NCI-H2196 (cell line): ENCODE measurements at regions not wholly inside any gene's neighbourhood (a gene's known extent, or its start where the extent isn't known, plus 50 kb on each side); places are given as distances from the start of the nearest gene placed in this dataset.
A peak's percentile ranks its signal among the peaks of the same experiment; 100 is the strongest.

Experiments used
- DNase-seq: peaks from one replicate; lab custom pipeline; 2025; ENCODE audit not compliant: unreplicated experiment; lab: John Stamatoyannopoulos, UW

DNA sequence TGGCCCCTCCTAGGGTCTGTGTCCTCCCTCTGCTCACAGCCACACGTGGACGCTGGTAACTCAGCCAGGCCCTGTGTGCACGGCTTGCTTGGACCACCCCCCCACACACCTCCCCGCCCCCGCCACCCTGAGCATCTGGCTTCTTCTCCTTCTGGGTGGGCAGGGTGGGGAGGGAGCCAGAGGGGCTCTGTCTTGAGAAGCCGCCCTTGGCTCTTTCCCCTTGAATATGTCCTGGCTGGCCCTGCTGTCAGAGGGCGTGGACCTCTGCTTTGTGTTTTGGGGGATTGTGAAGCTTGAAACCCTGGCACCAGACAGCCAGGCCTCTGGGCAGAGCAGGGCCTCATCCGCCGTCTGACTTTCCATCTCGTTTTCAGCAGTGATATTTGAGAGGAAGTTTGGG lies 72.1 kb downstream of the GLI2 start:
- no peak for DNase-seq

DNA sequence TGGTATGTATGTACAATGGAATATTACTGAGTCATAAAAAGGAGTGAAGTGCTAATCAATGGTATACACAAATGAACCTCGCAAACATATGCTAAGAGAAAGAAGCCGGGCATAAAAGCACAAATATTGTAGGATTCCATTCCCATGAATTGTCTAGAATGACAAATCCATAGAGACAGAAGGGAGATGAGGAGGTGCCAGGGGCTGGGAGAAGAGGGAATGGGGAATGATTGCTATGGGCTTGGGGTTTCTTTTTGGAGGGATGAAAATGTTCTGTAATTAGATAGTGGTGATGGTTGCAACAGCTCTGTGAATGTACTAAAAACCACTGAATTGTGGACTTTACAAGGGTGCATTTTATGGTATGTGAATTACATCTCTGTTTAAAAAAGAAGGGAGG lies 73.5 kb downstream of the GLI2 start:
- no peak for DNase-seq

DNA sequence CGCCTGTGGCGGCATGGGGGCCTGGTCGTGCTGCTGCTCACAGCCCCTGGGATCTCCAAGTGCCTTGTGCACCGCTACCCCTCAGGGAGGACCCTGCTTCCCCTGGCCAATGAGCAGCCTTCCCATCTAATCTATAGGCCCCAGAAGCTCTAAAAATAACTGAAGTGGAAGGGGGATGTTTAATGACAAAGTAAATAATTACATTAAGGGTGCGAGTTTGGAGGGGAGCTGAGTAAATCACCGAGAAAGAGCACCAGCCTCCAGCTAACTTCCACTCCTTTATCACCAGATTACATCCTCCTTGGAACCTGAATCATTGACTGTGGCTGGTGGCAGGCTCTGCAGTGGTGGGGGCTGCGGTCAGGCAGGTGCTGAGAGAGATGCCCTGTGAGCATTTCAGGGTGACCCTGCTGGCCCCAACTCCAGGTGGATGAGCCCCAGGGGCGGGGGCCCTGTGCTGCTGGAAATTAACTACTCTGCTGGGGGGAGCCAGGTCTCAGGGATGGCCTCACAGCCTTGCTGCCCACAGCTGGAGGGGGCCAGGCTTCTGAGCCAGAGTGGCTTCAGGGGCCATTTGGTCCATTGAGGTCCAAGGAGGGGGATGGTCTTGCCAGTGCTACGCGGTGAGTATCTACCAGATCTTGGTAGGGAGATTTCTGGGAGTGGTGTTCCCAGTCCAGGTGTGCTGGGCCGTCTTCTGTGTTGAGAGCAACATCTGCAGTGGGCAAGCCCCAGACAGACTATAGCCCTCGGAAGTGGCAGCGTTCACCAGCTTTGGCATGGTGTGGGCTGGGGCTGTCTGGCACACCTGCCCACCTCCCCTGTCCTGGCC lies 74.2 kb downstream of the GLI2 start:
- DNase-seq, result no peak

DNA sequence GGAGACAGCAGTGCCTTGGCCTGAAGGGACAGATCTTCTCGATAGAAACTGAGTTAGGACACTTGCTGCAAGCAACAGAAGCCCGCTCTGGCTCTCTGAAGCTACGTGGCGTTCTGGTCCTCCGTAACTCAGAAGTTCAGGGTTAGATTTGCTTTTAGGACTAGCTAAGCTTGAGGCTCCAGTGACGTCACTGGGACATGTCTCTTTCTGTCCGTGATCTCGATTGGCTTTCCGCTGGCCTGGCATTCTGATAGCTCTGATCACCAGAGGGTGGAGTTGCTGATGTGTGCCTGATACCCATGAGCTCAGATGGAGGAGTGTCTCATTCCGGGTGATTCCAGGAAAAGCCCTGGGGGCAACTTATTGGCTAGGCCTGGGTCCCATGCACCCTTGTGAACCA lies 75.0 kb downstream of the GLI2 start:
- no peak for DNase-seq

DNA sequence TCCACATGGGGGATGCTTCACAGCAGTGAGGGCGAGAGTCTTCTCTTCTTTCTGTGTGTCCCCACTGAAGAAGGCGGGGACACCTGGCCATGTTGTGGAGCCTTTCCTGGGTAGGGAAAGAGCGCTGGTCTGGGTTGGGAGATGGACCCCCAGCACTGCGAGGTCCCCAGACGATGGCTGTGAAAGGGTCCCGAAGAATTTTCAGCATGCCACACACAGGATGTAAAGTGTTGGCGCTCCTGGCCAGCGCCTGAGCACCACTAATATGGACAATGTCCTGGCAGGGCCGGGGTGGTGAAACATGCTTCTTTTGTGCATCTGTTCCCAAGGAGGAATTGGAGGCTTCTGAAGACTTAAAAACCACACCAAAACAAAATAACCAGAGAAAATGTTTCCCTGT lies 77.2 kb downstream of the GLI2 start:
- no peak for DNase-seq

DNA sequence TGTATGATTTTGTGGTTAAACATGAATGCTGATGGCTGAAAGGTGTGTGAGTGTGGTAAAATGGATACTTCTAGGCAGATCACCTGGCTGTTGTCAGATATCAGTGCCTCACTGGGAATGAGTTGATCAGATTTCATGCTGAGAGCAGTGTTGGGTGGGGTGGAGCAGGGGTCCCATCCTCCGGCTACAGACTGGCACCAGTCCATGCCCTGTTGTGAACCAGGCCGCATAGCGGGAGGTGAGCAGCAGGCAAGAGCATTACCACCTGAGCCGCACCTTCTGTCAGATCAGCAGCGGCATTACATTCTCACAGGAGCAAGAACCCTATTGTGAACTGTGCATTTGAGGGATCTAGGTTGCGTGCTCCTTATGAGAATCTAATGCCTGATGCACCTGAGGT lies 78.7 kb downstream of the GLI2 start:
- no peak for DNase-seq

DNA sequence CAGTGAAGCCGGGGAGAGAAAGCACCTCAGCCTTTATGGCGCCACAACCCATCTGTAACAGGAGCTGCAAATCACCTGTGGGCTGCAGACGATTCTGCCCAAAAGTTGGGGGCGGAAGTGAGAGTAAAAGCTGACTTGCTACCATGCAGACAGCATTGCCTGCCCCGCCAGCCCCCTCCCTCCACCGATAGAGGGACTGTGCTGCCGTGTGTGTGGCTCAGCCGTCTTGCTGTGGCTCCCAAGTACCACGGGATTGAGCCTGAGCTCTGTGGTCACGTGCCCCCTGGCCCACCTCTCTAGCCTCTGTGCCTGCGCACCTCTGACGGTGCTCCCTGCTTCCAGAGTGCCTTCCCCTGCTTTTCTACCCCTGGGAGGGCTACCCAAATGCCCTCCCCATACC lies 79.6 kb downstream of the GLI2 start:
- no peak for DNase-seq

DNA sequence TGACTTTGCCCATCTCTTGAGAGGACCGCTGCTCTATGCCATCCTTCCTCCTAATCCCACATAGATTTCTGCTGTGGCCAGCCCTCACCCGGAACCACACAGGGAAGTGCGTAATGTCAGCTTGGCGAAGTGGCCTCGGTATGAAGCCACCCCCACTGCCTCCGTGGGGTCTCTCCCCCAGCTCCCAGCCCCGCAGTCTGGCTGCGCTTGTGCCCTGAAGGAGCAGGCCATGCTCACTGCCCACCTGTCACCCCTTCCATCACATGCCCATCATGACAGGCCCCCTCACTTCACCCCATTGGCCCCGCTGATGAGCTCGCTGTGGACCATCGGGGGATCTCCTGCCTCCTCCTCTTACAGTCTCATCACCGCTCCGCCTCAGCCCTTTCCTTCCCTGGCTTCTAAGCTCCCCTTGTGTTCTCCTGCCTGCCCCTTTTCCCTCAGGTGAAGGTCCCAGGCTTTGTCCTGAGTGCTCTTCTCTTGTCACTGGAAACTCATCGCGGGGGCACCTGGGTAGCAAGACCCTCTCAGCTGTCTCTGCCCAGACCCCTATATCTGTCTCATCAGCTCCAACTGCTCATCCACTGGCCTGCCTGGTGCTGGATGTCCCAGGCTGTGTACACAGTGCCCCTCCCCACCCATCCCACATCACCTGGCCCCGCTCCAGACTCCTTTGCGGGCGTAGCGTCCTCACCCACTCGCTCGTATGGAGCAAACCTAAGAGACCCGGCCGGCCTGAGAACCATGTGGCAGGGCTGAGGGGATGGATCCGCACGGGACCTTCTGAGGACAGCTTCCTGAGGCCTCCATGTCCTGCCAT lies 81.7 kb downstream of the GLI2 start:
- no peak for DNase-seq

DNA sequence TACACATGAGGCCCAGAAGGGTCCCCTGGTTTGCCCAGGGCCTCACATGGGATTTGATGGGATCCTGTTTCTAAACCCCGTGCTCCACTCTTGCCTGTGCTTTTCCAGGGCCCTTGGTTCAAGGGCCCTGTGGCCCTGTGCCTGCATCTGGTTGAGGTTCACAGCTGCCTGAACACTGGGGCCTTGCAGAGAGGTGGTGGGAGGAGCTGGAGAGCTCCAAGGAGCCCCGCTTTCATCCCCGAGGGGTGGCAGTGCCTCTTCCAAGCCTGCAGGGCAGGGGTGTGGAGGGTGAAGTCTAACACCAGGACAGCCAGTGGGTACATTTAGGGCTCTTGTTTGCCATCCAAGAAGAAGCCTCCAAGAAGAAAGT lies 82.3 kb downstream of the GLI2 start:
- no peak for DNase-seq

DNA sequence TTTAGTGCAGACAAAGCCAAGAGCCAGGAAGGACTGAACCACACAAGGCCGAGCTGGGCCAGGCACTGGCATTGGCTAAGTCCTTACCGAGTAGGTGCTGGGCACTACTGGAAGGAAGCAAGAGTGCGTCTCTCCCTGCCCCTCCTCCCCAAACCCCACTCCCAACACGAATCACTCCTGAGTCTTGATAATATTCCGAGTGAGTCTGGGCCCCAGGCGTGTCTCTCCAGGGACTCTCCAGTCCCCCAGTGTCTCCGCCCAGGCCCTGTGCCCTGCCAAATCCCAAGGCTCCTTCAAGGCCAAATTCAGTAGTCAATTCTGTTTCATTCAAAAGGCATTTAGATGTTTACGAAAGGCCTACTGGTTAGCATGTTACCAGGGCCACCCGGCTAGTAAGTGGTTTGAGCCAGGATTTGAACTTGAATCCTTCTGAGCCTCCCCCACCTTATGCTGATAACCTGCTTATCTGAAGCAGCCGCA lies 82.8 kb downstream of the GLI2 start:
- DNase-seq, result no peak

DNA sequence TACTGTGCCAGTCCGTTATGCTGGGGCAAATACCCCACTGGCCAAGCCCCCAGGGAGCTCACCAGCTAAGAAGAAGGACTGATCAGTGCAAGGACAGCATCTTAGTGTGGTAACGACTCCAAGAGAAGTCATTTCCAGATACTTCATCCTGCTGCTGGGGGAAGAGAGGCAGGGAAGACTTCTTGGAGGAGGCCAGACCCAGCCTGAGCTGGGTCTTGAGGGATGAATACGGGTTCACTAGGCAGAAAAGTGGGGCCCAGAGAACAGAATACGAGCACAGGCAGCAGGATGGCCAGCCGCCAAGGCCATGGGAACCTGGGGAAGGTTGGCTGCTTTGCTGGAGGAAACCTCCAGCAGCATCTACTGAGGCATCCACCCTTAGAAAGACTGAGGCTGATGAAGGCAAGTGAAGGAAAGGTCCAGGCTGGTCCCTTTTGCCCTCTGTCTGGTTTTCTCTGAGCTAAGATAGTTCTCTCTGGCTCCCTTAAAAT lies 84.1 kb downstream of the GLI2 start:
- DNase-seq, result no peak

DNA sequence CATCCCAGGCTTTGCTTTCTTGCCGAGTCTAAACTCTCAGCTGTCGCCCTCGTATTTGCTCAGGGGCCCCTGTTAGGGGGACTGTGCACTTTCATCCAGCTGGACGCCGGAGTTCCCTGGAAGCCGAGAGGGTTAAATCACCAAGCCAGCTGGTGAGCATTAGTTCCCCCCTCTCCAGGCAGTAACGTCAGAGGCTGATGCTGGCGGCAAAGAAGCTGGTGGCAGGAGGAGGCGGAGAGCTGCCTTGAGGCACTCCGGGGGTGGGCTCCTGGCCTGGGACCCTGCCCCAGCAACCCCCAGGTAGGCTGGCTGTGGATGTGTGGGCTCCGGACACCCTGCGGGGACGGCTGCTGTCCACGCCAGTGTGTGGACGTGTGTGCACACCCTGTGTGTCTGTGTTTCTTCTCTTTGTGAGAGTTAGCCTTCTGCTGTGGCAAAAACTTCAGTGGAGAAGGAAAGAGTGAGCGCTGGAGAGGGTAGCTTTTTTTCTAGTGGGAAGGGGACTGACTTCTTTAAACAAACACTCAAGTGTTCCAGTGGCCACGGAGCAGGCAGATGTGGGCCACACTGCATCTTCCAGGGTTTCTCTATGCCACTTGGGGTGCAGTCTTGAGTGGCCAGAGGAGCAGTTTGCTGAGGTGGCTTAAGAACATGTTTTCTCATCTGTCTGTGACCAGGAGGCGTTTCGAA lies 84.7 kb downstream of the GLI2 start:
- no peak for DNase-seq

DNA sequence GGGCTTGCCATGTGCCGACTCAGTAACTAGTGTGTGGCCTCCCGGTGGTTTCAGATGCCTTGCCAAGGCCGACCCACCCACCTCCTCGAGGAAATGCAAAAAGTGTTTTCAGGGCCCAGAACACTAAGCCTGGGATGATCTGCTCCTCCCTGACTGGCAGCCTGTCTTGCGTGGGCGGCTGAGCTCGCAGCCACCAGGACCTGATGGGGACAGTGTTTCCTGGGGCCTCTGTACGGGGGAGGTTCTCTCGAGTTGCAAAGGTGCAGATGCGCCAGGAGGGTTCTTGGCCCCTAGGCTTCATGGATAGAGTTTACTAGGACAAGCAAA lies 85.2 kb downstream of the GLI2 start:
- DNase-seq, result no peak

DNA sequence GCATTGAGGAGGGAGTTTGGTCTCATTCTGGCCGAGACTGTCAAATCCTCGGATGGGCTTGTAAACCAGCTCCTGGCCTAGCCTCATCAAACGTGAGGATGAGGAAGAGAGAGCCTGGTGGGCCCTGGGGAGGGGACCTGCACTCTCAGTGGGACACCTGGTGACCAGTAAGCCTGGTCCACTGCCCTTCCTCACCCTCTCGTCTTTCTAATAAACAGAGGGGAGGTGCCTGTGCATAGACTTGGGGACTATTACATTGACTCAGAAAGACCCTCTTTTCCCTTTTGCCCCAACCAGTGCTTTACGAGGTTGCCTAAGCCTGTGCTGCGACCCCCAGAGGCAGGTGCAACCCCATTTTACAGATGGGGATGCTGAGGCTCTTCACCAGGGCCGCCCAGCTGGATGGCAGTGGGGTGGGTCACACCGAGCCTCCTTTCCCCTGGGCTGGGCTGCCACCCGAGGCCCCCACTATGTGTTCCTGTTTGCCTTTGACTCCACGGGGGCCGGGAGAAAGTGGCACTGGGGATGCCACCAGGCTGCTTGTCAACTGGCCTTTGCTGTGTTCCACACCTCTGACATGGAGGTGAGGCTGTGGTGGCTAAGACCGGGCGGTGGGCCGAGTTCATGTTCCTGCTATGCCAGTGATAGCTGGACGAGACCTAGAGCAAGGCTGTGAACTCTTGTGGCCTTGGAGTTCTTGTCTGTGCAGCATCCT lies 85.9 kb downstream of the GLI2 start:
- no peak for DNase-seq

DNA sequence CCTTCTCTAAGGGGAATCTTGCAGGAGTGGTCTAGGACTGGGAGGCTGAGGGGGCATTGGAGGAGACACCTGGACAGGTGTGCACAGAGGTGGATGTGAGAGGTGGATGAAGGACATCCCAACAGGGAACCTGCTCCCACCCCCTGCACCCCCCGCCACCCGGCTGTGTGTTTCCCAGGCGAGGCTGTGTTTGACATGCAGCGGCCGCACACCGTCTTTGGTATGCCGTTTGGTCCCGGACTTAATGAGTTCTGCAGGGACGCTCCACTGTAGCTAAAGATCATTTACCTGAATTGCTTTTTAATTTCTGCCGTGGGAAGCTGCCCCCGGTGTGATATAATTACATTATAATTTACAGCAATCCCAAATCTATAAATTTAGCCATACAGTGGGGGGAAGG lies 87.3 kb downstream of the GLI2 start:
- DNase-seq, result no peak

DNA sequence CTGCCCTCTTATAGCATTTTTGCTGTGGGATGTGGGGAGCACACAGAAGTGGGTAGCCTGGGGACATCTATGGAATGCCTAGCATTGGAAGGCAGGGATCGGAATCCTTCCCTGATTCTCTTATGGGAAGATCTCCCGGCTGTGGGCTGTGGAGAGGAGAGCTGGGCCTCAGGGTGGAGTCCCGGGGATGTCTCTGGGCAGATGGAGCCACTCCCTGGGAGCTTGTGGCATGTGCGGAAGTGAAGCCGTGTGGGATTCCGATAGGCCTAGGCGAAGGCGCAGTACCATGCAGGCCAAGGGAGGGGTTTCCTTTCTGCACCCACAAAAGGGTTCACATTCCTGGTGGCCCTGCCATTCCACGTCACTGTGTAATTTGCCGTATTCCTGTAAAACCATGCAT lies 87.9 kb downstream of the GLI2 start:
- no peak for DNase-seq

DNA sequence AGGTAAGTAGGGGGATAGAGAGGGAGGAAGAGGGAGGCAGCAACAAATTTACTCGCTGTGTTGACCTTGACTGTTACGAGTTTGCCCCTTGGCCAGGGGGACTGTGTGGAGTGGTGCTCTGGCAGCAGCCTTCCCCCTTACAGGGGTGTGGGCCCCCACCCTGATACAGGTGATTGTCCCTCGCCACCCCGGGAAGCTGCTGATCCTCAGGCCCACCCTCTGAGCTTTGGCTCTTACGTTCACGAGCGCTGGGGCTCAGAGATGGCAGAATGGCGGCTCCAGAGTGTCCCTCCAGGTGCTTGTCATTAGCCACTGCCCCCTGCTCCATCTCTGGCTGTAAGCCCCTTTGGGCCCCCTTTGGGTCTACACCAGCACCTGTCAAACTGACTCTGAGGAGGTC lies 88.6 kb downstream of the GLI2 start:
- DNase-seq, result no peak

DNA sequence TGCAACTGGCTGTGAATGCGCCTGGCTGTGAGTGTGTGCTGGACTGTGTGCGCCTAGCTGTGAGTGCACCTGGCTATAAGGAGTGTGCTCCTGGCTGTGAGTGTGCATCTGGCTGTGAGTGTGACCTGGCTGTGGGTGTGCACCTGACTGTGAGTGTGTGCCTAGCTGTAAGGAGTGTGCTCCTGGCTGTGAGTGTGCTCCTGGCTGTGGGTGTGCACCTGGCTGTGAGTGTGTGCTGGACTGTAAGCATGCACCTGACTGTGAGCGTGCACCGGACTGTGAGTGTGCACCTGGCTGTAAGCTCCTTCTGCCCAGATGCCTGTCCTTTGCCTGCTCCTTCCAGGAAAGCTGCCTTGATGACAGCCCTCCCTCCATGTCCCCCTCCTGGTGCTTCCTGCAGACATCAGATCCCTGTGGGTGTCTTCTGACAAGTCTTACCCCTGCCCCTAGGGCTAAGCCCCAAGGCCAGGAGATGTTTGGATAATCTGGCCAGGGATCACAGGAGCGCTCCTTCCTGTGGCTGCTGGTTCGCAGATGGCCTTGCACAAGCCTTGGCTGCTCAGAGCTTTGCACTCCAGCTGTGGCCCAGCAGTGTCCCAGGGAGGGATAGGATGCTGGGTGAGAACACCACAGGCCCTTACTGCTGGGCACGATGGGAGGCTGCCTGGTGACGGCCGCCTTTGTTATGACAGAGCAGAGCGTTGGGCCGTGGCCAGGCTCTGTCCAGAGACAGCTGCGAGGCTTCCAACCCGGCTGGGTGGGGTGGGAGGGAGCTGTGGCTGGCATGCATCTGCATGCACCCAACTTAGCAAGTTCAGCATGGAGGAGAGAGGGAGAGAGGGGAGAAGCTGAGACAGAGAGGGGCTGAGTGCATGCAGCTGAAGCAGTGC lies 89.9 kb downstream of the GLI2 start:
- DNase-seq, result peak; percentile 64

DNA sequence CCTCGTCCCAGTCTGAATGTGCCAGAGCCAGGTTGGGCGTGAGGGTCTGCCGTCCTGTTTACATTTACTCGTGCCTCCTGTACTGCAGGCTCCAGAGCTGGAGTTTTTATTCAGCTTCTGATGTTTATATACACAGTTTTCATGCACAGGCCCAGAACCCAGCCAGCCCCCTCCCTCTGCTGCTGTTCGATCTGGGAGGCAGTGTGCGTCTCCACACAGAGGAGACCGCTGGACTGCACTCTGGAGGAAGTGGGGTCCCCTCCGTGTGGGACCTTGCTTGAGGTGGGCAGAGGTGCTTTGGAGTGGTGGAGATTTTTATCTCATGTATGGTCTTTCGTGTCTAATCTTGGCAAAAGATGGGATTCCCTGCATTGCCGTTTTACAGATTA lies 90.6 kb downstream of the GLI2 start:
- DNase-seq, result no peak

DNA sequence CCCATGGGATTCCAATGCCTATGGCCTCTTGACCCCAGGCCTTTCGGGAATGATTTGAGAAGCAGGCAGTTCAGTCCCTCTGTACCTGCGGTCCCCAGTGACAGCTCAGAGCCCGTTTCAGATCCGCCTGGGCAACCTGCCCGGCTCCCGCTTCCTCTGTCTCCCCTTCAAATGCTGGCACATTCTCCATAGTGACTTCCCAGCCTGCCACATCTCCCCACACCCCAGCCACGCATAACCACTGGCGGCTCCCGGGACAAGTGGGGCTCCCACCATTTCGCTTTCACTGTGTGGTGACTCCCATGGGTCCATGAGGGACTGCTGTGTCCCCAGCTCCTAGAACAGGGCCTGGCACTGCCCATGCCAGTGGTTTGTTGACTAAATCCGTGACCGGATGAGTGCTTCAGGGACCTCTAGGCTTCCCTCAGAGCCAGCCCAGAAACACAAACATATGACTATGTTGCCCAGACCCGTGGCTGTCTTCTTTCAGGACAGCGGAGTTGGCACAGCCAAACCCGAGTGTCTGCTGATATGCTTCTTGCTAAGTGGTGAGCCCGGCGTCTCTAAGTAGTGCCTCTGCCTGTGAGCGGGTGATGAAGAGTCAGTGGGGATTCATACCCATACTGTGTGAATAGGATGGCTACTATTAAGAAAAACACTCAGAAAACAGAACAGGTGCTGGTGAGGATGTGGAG lies 91.2 kb downstream of the GLI2 start:
- DNase-seq, result no peak
